Mammary epithelial cell (primary cell): ENCODE measurements at regions not wholly inside any gene's neighbourhood (a gene's known extent, or its start where the extent isn't known, plus 50 kb on each side); places are given as distances from the start of the nearest gene placed in this dataset.
"Not testable (repeated sequence)": the region's sequence is repeated elsewhere in the genome, so short reads cannot be mapped to it uniquely, and the experiment has no call there.

ENCODE experiments used
- EZH2 ChIP-seq: IDR thresholded peaks from 2 replicates; pipeline ENCODE4 v1.6.1; 2012; ENCODE audit warnings: low read length, inconsistent platforms, borderline replicate concordance
- TF ChIP-seq, protein P1 (sequence below), 2 donors: IDR thresholded peaks in 1 of 2; conservative IDR thresholded peaks in 1 of 2; 2 replicates each; pipeline ENCODE4 v1.5.1; 2011 to 2012; ENCODE audit warnings: inconsistent platforms in 2 of 2, low read length in 2 of 2, mild to moderate bottlenecking in 2 of 2, control low read depth in 1 of 2, low read depth in 1 of 2; ENCODE audit not compliant: insufficient read depth in 1 of 2; ENCODE audit errors: extremely low read depth in 1 of 2

DNA sequence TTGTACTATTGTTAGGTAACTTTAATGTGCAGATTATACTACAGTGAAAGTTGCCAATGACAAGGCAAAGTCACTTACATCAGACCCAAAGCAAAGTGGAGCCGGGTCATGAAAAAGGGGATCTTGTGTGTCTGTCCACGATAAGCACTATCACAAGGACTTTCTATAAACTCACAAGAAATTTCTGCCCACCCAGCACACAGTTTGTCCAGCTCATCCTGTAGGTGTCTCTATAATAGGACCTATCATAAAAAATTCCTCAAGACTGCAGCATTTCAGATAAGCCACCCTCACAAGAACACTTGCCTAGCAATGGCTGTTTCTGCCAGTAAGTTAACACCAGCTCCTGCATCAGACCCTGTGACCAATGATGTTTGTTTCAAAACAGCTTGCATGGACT, 335.9 kb downstream of the OR4F29 start:
- TF ChIP-seq, protein P1, sequence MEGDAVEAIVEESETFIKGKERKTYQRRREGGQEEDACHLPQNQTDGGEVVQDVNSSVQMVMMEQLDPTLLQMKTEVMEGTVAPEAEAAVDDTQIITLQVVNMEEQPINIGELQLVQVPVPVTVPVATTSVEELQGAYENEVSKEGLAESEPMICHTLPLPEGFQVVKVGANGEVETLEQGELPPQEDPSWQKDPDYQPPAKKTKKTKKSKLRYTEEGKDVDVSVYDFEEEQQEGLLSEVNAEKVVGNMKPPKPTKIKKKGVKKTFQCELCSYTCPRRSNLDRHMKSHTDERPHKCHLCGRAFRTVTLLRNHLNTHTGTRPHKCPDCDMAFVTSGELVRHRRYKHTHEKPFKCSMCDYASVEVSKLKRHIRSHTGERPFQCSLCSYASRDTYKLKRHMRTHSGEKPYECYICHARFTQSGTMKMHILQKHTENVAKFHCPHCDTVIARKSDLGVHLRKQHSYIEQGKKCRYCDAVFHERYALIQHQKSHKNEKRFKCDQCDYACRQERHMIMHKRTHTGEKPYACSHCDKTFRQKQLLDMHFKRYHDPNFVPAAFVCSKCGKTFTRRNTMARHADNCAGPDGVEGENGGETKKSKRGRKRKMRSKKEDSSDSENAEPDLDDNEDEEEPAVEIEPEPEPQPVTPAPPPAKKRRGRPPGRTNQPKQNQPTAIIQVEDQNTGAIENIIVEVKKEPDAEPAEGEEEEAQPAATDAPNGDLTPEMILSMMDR (conservative IDR thresholded peaks at IDR 0.05 in 1 of 2, IDR thresholded peaks at IDR 0.05 in 1 of 2; ENCODE audit: extremely low read depth in 1 of 2, insufficient read depth in 1 of 2, low read depth in 1 of 2, low read length in 2 of 2): not testable (repeated sequence)
- TF ChIP-seq EZH2: not testable (repeated sequence)
